ENCODE measurements at regions not wholly inside any gene's neighbourhood (a gene's known extent, or its start where the extent isn't known, plus 50 kb on each side); places are given as distances from the start of the nearest gene placed in this dataset.
"Not testable (repeated sequence)": the region's sequence is repeated elsewhere in the genome, so short reads cannot be mapped to it uniquely, and the experiment has no call there.

GRCh38 chr1:56257726-56258125 lies 321.6 kb downstream of the PLPP3 start:
- no peak overlapping the region for H3K27ac ChIP-seq (ENCODE audit: insufficient read depth, low read depth, low read length, poor library complexity, severe bottlenecking)
- no peaks in the 10 kb centered on the region for H3K27me3 ChIP-seq (ENCODE audit: control insufficient read depth, insufficient read depth, low read length, poor library complexity, severe bottlenecking)
- H3K36me3 ChIP-seq (ENCODE audit: control insufficient read depth, insufficient read depth, low read length): no peaks in the 10 kb centered on the region
- H3K4me3 ChIP-seq (ENCODE audit: insufficient read depth, low read depth, low read length): no peak overlapping the region
- H3K4me1 ChIP-seq (ENCODE audit: control insufficient read depth, insufficient read depth, low read length): no peaks in the 10 kb centered on the region
- no peaks in the 10 kb centered on the region for H3K9me3 ChIP-seq (ENCODE audit: control insufficient read depth, low read length)
- 94 to 97% methylated on average over 5 of the region's 5 CpGs for WGBS, 2 experiments

GRCh38 chr1:56256153-56257000 lies 323.0 kb downstream of the PLPP3 start:
- 93 to 97% methylated on average over 3 to 4 of the region's 4 CpGs for WGBS, 2 experiments
- no peaks in the 10 kb centered on the region for H3K36me3 ChIP-seq (ENCODE audit: control insufficient read depth, insufficient read depth, low read length)
- no peaks in the 10 kb centered on the region for H3K27me3 ChIP-seq (ENCODE audit: control insufficient read depth, insufficient read depth, low read length, poor library complexity, severe bottlenecking)
- no peaks in the 10 kb centered on the region for H3K4me1 ChIP-seq (ENCODE audit: control insufficient read depth, insufficient read depth, low read length)
- no peak overlapping the region for H3K27ac ChIP-seq (ENCODE audit: insufficient read depth, low read depth, low read length, poor library complexity, severe bottlenecking)
- H3K9me3 ChIP-seq (ENCODE audit: control insufficient read depth, low read length): no peaks in the 10 kb centered on the region
- no peak overlapping the region for H3K4me3 ChIP-seq (ENCODE audit: insufficient read depth, low read depth, low read length)

- Histone ChIP-seq H3K27me3 (ENCODE audit: control insufficient read depth, insufficient read depth, low read length, poor library complexity, severe bottlenecking) (no peaks in the 10 kb centered on the region), H3K9me3 (ENCODE audit: control insufficient read depth, low read length) (no peaks in the 10 kb centered on the region), H3K36me3 (ENCODE audit: control insufficient read depth, insufficient read depth, low read length) (no peaks in the 10 kb centered on the region), H3K4me1 (ENCODE audit: control insufficient read depth, insufficient read depth, low read length) (no peaks in the 10 kb centered on the region), H3K4me3 (ENCODE audit: insufficient read depth, low read depth, low read length) (no peak overlapping the region), H3K27ac (ENCODE audit: insufficient read depth, low read depth, low read length, poor library complexity, severe bottlenecking) (no peak overlapping the region)
- WGBS, 2 experiments: 92 to 93% methylated on average over 5 of the region's 5 CpGs
Observed at GRCh38 chr1:56255516-56256152, 323.7 kb downstream of the PLPP3 start.

GRCh38 chr1:56254130-56254529 lies 325.2 kb downstream of the PLPP3 start:
- Histone ChIP-seq H3K9me3 (ENCODE audit: control insufficient read depth, low read length) (no peaks in the 10 kb centered on the region), H3K27ac (ENCODE audit: insufficient read depth, low read depth, low read length, poor library complexity, severe bottlenecking) (no peak overlapping the region), H3K4me3 (ENCODE audit: insufficient read depth, low read depth, low read length) (no peak overlapping the region), H3K36me3 (ENCODE audit: control insufficient read depth, insufficient read depth, low read length) (no peaks in the 10 kb centered on the region), H3K27me3 (ENCODE audit: control insufficient read depth, insufficient read depth, low read length, poor library complexity, severe bottlenecking) (no peaks in the 10 kb centered on the region), H3K4me1 (ENCODE audit: control insufficient read depth, insufficient read depth, low read length) (no peaks in the 10 kb centered on the region)
- whole genome bisulfite sequencing, 2 experiments: 88 to 93% methylated on average over 2 of the region's 2 CpGs

GRCh38 chr1:56250809-56251208 lies 328.6 kb downstream of the PLPP3 start:
- WGBS, 2 experiments: 91 to 96% methylated on average over 1 of the region's 1 CpG
- H3K36me3 ChIP-seq (ENCODE audit: control insufficient read depth, insufficient read depth, low read length): no peaks in the 10 kb centered on the region
- H3K4me1 ChIP-seq (ENCODE audit: control insufficient read depth, insufficient read depth, low read length): no peaks in the 10 kb centered on the region
- no peak overlapping the region for H3K27ac ChIP-seq (ENCODE audit: insufficient read depth, low read depth, low read length, poor library complexity, severe bottlenecking)
- no peaks in the 10 kb centered on the region for H3K27me3 ChIP-seq (ENCODE audit: control insufficient read depth, insufficient read depth, low read length, poor library complexity, severe bottlenecking)
- no peaks in the 10 kb centered on the region for H3K9me3 ChIP-seq (ENCODE audit: control insufficient read depth, low read length)
- H3K4me3 ChIP-seq (ENCODE audit: insufficient read depth, low read depth, low read length): no peak overlapping the region

GRCh38 chr1:56249234-56249633 lies 330.1 kb downstream of the PLPP3 start:
- Histone ChIP-seq H3K27ac (ENCODE audit: insufficient read depth, low read depth, low read length, poor library complexity, severe bottlenecking) (no peak overlapping the region), H3K27me3 (ENCODE audit: control insufficient read depth, insufficient read depth, low read length, poor library complexity, severe bottlenecking) (no peaks in the 10 kb centered on the region), H3K4me1 (ENCODE audit: control insufficient read depth, insufficient read depth, low read length) (no peaks in the 10 kb centered on the region), H3K36me3 (ENCODE audit: control insufficient read depth, insufficient read depth, low read length) (no peaks in the 10 kb centered on the region), H3K9me3 (ENCODE audit: control insufficient read depth, low read length) (no peaks in the 10 kb centered on the region), H3K4me3 (ENCODE audit: insufficient read depth, low read depth, low read length) (no peak overlapping the region)
- WGBS, 2 experiments: 79 to 83% methylated on average over 2 of the region's 2 CpGs

GRCh38 chr1:56248138-56248537 lies 331.2 kb downstream of the PLPP3 start:
- no peaks in the 10 kb centered on the region for H3K9me3 ChIP-seq (ENCODE audit: control insufficient read depth, low read length)
- no peak overlapping the region for H3K4me3 ChIP-seq (ENCODE audit: insufficient read depth, low read depth, low read length)
- no peaks in the 10 kb centered on the region for H3K4me1 ChIP-seq (ENCODE audit: control insufficient read depth, insufficient read depth, low read length)
- no peak overlapping the region for H3K27ac ChIP-seq (ENCODE audit: insufficient read depth, low read depth, low read length, poor library complexity, severe bottlenecking)
- H3K36me3 ChIP-seq (ENCODE audit: control insufficient read depth, insufficient read depth, low read length): no peaks in the 10 kb centered on the region
- H3K27me3 ChIP-seq (ENCODE audit: control insufficient read depth, insufficient read depth, low read length, poor library complexity, severe bottlenecking): no peaks in the 10 kb centered on the region
- 71 to 100% methylated on average over 1 of the region's 1 CpG for WGBS, 2 experiments

- WGBS, 2 experiments: 75 to 100% methylated on average over 1 to 2 of the region's 2 CpGs
- H3K27ac ChIP-seq (ENCODE audit: insufficient read depth, low read depth, low read length, poor library complexity, severe bottlenecking): not testable (repeated sequence)
Observed at GRCh38 chr1:56246726-56247125, 332.6 kb downstream of the PLPP3 start.

GRCh38 chr1:56240400-56240799 lies 339.0 kb downstream of the PLPP3 start:
- peaks cover 4% of the 10 kb centered on the region for H3K9me3 ChIP-seq (ENCODE audit: control insufficient read depth, low read length)
- H3K27ac ChIP-seq (ENCODE audit: insufficient read depth, low read depth, low read length, poor library complexity, severe bottlenecking): no peak overlapping the region
- 50% methylated on average over 1 of the region's 1 CpG; no CpG with 5 or more reads in 1 of the 2 experiments for WGBS, 2 experiments
- no peaks in the 10 kb centered on the region for H3K36me3 ChIP-seq (ENCODE audit: control insufficient read depth, insufficient read depth, low read length)
- H3K4me1 ChIP-seq (ENCODE audit: control insufficient read depth, insufficient read depth, low read length): no peaks in the 10 kb centered on the region
- no peaks in the 10 kb centered on the region for H3K27me3 ChIP-seq (ENCODE audit: control insufficient read depth, insufficient read depth, low read length, poor library complexity, severe bottlenecking)
- H3K4me3 ChIP-seq (ENCODE audit: insufficient read depth, low read depth, low read length): no peak overlapping the region

More at GRCh38 chr1:56246726-56247125, 332.6 kb downstream of the PLPP3 start:
- not testable (repeated sequence) for H3K9me3 ChIP-seq (ENCODE audit: control insufficient read depth, low read length); H3K4me3 ChIP-seq (ENCODE audit: insufficient read depth, low read depth, low read length); H3K36me3 ChIP-seq (ENCODE audit: control insufficient read depth, insufficient read depth, low read length); H3K4me1 ChIP-seq (ENCODE audit: control insufficient read depth, insufficient read depth, low read length); H3K27me3 ChIP-seq (ENCODE audit: control insufficient read depth, insufficient read depth, low read length, poor library complexity, severe bottlenecking)

- no peak overlapping the region for H3K4me3 ChIP-seq (ENCODE audit: insufficient read depth, low read depth, low read length)
- no peak overlapping the region for H3K27ac ChIP-seq (ENCODE audit: insufficient read depth, low read depth, low read length, poor library complexity, severe bottlenecking)
- WGBS, 2 experiments: 96 to 98% methylated on average over 4 of the region's 4 CpGs
- peaks cover 3% of the 10 kb centered on the region for H3K9me3 ChIP-seq (ENCODE audit: control insufficient read depth, low read length)
- H3K36me3 ChIP-seq (ENCODE audit: control insufficient read depth, insufficient read depth, low read length): no peaks in the 10 kb centered on the region
- no peaks in the 10 kb centered on the region for H3K4me1 ChIP-seq (ENCODE audit: control insufficient read depth, insufficient read depth, low read length)
- no peaks in the 10 kb centered on the region for H3K27me3 ChIP-seq (ENCODE audit: control insufficient read depth, insufficient read depth, low read length, poor library complexity, severe bottlenecking)
Observed at GRCh38 chr1:56237491-56238064, 341.8 kb downstream of the PLPP3 start.

All from ectodermal cell (in vitro differentiated cells).